ENCODE measurements at regions not wholly inside any gene's neighbourhood (a gene's known extent, or its start where the extent isn't known, plus 50 kb on each side); places are given as distances from the start of the nearest gene placed in this dataset.

DNA sequence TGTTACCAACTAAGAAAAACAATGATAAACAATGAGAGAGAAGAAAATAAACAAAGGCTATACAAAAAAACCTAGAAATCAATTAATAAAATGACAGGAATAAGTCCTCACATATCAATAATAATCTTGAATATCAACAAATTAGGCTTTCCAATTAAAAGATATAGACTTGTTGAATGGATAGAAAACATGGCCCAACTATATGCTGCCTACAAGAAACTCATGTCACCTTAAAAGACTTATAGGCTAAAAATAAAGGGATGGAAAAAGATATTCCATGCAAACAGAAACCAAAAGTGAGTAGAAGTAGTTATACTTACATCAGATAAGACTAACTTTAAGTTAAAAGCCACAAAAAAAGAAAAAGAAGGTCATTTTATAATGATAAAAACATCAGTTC, 183.9 kb downstream of the MYRFL start:
- TF ChIP-seq FOXP2 (optimal IDR thresholded peaks at IDR 0.05; ENCODE audit: borderline replicate concordance, extremely low read depth, extremely low read length, insufficient read depth) (no peak), POLR2AphosphoS5 (IDR thresholded peaks at IDR 0.05; ENCODE audit: low read depth, low read length) (no peak), SIN3A (IDR thresholded peaks at IDR 0.05; ENCODE audit: borderline replicate concordance, insufficient read depth, low read length) (no peak), TAF1 (IDR thresholded peaks at IDR 0.05; ENCODE audit: borderline replicate concordance, insufficient read depth, low read length) (no peak)
- TF ChIP-seq, protein P1, sequence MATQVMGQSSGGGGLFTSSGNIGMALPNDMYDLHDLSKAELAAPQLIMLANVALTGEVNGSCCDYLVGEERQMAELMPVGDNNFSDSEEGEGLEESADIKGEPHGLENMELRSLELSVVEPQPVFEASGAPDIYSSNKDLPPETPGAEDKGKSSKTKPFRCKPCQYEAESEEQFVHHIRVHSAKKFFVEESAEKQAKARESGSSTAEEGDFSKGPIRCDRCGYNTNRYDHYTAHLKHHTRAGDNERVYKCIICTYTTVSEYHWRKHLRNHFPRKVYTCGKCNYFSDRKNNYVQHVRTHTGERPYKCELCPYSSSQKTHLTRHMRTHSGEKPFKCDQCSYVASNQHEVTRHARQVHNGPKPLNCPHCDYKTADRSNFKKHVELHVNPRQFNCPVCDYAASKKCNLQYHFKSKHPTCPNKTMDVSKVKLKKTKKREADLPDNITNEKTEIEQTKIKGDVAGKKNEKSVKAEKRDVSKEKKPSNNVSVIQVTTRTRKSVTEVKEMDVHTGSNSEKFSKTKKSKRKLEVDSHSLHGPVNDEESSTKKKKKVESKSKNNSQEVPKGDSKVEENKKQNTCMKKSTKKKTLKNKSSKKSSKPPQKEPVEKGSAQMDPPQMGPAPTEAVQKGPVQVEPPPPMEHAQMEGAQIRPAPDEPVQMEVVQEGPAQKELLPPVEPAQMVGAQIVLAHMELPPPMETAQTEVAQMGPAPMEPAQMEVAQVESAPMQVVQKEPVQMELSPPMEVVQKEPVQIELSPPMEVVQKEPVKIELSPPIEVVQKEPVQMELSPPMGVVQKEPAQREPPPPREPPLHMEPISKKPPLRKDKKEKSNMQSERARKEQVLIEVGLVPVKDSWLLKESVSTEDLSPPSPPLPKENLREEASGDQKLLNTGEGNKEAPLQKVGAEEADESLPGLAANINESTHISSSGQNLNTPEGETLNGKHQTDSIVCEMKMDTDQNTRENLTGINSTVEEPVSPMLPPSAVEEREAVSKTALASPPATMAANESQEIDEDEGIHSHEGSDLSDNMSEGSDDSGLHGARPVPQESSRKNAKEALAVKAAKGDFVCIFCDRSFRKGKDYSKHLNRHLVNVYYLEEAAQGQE (IDR thresholded peaks at IDR 0.05; ENCODE audit: insufficient read depth in 1 of 2, low read depth in 2 of 2, low read length in 2 of 2) = no peak

DNA sequence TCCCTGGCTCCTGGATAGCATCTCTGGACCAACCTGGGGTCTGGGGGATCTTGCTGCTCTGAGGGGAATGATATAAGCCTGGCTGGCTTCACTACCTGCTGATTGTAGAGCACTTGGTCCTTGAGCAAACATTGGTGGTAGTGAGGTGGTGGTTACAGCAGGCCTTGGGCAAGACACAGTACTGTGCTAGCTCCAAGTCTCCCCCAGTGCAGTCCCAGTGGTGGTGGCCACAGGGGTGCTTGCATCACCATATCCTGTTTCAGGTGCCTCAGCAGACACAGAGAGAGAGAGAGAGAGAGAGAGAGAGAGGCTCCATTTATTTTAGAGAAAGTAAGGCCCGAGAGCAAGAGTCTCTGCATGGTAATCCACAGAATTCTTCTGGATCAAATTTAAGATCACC, 186.3 kb downstream of the MYRFL start:
- TF ChIP-seq SIN3A (IDR thresholded peaks at IDR 0.05; ENCODE audit: borderline replicate concordance, insufficient read depth, low read length) (no peak), TAF1 (IDR thresholded peaks at IDR 0.05; ENCODE audit: borderline replicate concordance, insufficient read depth, low read length) (no peak), FOXP2 (optimal IDR thresholded peaks at IDR 0.05; ENCODE audit: borderline replicate concordance, extremely low read depth, extremely low read length, insufficient read depth) (no peak)

DNA sequence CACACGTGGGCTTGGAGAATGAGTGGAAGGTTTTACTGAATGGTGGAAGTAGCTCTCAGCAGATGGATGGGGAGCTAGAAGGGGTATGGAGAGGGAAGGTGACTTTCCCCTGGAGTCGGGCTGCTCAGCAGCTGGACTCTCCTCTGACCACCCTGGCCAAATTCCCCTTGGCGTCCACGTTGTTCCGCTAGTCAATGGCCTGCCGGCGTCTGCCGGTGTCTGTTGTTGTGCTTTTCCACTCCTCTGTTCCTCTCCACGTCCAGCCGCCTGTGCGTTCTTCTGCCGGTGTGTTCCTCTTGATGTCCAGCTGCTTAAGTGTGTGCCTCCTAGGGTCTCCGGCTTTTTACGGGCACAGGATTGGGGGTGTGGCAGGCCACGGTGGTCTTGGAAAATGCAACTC, 203.5 kb downstream of the MYRFL start:
- TF ChIP-seq TAF1 (IDR thresholded peaks at IDR 0.05; ENCODE audit: borderline replicate concordance, insufficient read depth, low read length) (no peak), POLR2AphosphoS5 (IDR thresholded peaks at IDR 0.05; ENCODE audit: low read depth, low read length) (no peak), FOXP2 (optimal IDR thresholded peaks at IDR 0.05; ENCODE audit: borderline replicate concordance, extremely low read depth, extremely low read length, insufficient read depth) (no peak)
- TF ChIP-seq, protein P1 (IDR thresholded peaks at IDR 0.05; ENCODE audit: insufficient read depth in 1 of 2, low read depth in 2 of 2, low read length in 2 of 2) = no peak

DNA sequence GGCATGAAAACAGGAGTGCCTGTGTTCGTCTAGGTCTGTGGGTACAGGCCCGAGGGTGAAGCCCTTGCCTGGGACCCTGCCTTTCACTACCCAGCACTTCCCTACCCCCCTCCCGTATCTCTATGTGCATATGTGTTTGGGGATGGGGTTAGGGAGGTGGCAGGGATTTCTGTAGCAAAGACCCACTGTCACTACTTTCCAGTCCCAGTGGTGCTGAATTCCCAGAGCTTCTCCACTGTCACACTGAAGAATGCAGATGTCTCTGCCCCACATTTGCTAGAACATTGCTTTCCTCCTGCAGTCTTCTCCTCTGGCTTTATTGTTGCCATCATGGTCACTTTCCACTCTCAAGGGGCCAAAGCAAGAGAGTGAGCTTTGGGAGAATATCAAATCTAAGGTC, 203.9 kb downstream of the MYRFL start:
- TF ChIP-seq, protein P1 (IDR thresholded peaks at IDR 0.05; ENCODE audit: insufficient read depth in 1 of 2, low read depth in 2 of 2, low read length in 2 of 2) = peak in 1 of 2 experiments; percentile 81; a peak in 2 of 4 replicates
- TF ChIP-seq TAF1 (IDR thresholded peaks at IDR 0.05; ENCODE audit: borderline replicate concordance, insufficient read depth, low read length) = no peak

DNA sequence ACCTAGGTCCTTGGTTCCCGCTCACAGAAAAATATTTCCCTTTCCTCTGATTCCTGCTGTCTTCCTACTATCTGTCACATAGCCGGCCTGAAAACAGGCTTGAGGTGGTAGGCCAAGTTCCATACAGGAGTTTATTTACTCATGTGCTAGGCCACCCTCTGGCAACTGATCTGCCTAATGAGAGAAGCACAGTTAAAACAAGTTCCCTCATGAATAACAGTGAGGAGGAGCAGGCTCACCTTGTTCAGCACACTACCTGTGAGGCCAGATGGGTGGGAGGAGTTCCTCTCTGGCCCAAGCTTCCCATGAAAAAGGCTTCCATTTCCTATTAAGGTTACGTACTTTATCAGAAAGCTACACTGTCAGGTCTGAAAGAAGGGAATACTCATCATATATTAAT, 206.0 kb downstream of the MYRFL start:
- TF ChIP-seq FOXP2 (optimal IDR thresholded peaks at IDR 0.05; ENCODE audit: borderline replicate concordance, extremely low read depth, extremely low read length, insufficient read depth) (no peak), POLR2AphosphoS5 (IDR thresholded peaks at IDR 0.05; ENCODE audit: low read depth, low read length) (no peak), TAF1 (IDR thresholded peaks at IDR 0.05; ENCODE audit: borderline replicate concordance, insufficient read depth, low read length) (no peak), SIN3A (IDR thresholded peaks at IDR 0.05; ENCODE audit: borderline replicate concordance, insufficient read depth, low read length) (no peak)
- TF ChIP-seq, protein P1 (IDR thresholded peaks at IDR 0.05; ENCODE audit: insufficient read depth in 1 of 2, low read depth in 2 of 2, low read length in 2 of 2) = no peak
